ENCODE measurements at regions not wholly inside any gene's neighbourhood (a gene's known extent, or its start where the extent isn't known, plus 50 kb on each side); places are given as distances from the start of the nearest gene placed in this dataset.

DNA sequence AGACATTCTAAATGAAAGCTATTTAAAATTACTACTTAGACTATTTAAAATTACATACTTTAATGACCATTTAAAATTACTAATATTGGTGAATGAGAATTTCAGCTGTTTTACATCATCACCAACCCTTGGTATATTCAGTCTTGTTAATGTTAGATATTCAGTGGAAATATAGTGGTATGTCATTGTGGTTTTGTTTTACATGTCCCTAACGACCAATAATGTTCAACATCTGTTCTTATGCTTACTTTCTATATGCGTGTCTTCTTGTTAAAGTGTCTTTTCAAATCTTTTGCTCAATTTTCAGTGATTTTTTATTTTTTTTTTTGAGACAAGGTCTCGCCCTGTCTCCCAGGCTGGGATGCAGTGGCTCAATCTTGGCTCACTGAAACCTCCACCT, 279.3 kb upstream of the TARS1 start:
- TF ChIP-seq EZH2 (IDR thresholded peaks at IDR 0.05; ENCODE audit: low read length, unreplicated experiment), result no peak
- TF ChIP-seq, protein P1, sequence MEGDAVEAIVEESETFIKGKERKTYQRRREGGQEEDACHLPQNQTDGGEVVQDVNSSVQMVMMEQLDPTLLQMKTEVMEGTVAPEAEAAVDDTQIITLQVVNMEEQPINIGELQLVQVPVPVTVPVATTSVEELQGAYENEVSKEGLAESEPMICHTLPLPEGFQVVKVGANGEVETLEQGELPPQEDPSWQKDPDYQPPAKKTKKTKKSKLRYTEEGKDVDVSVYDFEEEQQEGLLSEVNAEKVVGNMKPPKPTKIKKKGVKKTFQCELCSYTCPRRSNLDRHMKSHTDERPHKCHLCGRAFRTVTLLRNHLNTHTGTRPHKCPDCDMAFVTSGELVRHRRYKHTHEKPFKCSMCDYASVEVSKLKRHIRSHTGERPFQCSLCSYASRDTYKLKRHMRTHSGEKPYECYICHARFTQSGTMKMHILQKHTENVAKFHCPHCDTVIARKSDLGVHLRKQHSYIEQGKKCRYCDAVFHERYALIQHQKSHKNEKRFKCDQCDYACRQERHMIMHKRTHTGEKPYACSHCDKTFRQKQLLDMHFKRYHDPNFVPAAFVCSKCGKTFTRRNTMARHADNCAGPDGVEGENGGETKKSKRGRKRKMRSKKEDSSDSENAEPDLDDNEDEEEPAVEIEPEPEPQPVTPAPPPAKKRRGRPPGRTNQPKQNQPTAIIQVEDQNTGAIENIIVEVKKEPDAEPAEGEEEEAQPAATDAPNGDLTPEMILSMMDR (conservative IDR thresholded peaks at IDR 0.05; ENCODE audit: low read depth, low read length), result no peak
- no peak for TF ChIP-seq EZH2phosphoT487 (IDR thresholded peaks at IDR 0.05; ENCODE audit: borderline replicate concordance, low read length)
- ChIA-PET CTCF (no interaction called here), POLR2A (ENCODE audit: unreplicated experiment) (no interaction called here)
- H3K36me3 ChIP-seq (ENCODE audit: low read depth, low read length), result no peaks in the 10 kb centered on the region
- peaks cover 4% of the 10 kb centered on the region; the same call in 1 of the 2 replicates for H3K9me3 ChIP-seq (ENCODE audit: low read length)
- H3K9ac ChIP-seq (ENCODE audit: low read length), result no peak overlapping the region
- H3K4me2 ChIP-seq (ENCODE audit: low read length), result no peak overlapping the region
- H3K27me3 ChIP-seq (ENCODE audit: low read length), result no peaks in the 10 kb centered on the region
- BruUV-seq (replicated peaks), result no TSS peak
- intact Hi-C loops (cut with micrococcal nuclease), result no loop called here
- no peak for ATAC-seq
- no peaks in the 10 kb centered on the region for H3K9me2 ChIP-seq (replicated peaks; ENCODE audit: low read length)
- no peak overlapping the region for H3K27ac ChIP-seq (ENCODE audit: low read length)
- no peaks in the 10 kb centered on the region for H3F3A ChIP-seq (ENCODE audit: low read length, unreplicated experiment)
- no peaks in the 10 kb centered on the region for H4K20me1 ChIP-seq (ENCODE audit: low read length)
- H3K4me3 ChIP-seq (ENCODE audit: low read length), result no peak overlapping the region
- no peaks in the 10 kb centered on the region for H3K4me1 ChIP-seq (ENCODE audit: insufficient read depth, low read length)
- DNase-seq, result no peak
- H3K79me2 ChIP-seq (ENCODE audit: low read length), result no peaks in the 10 kb centered on the region
- no peak overlapping the region for H2AFZ ChIP-seq (ENCODE audit: low read length)

DNA sequence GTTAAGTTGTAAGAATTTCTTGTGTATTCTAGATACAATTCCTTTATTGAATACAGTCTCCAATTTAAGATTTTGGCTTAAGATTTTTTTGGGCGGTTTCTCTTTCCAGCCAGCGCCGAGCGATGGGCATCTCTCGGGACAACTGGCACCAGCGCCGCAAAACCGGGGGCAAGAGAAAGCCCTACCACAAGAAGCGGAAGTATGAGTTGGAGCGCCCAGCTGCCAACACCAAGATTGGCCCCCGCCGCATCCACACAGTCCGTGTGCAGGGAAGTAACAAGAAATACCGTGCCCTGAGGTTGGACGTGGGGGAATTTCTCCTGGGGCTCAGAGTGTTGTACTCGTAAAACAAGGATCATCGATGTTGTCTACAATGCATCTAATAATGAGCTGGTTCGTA, 278.7 kb upstream of the TARS1 start:
- Histone ChIP-seq H3K27ac (ENCODE audit: low read length) (no peak overlapping the region), H3F3A (ENCODE audit: low read length, unreplicated experiment) (no peaks in the 10 kb centered on the region), H4K20me1 (ENCODE audit: low read length) (no peaks in the 10 kb centered on the region), H3K9me2 (replicated peaks; ENCODE audit: low read length) (no peaks in the 10 kb centered on the region), H2AFZ (ENCODE audit: low read length) (no peak overlapping the region), H3K9me3 (ENCODE audit: low read length) (peaks cover 4% of the 10 kb centered on the region; the same call in 1 of the 2 replicates), H3K27me3 (ENCODE audit: low read length) (no peaks in the 10 kb centered on the region), H3K36me3 (ENCODE audit: low read depth, low read length) (no peaks in the 10 kb centered on the region), H3K4me1 (ENCODE audit: insufficient read depth, low read length) (no peaks in the 10 kb centered on the region), H3K4me3 (ENCODE audit: low read length) (no peak overlapping the region), H3K9ac (ENCODE audit: low read length) (no peak overlapping the region), H3K79me2 (ENCODE audit: low read length) (no peaks in the 10 kb centered on the region), H3K4me2 (ENCODE audit: low read length) (no peak overlapping the region)
- intact Hi-C loops (cut with micrococcal nuclease), result no loop called here
- TF ChIP-seq EZH2phosphoT487 (IDR thresholded peaks at IDR 0.05; ENCODE audit: borderline replicate concordance, low read length) (no peak), EZH2 (IDR thresholded peaks at IDR 0.05; ENCODE audit: low read length, unreplicated experiment) (no peak)
- TF ChIP-seq, protein P1 (conservative IDR thresholded peaks at IDR 0.05; ENCODE audit: low read depth, low read length), result no peak
- ATAC-seq, result no peak
- ChIA-PET CTCF (no interaction called here), POLR2A (ENCODE audit: unreplicated experiment) (no interaction called here)
- no TSS peak for BruUV-seq (replicated peaks)
- no peak for DNase-seq

DNA sequence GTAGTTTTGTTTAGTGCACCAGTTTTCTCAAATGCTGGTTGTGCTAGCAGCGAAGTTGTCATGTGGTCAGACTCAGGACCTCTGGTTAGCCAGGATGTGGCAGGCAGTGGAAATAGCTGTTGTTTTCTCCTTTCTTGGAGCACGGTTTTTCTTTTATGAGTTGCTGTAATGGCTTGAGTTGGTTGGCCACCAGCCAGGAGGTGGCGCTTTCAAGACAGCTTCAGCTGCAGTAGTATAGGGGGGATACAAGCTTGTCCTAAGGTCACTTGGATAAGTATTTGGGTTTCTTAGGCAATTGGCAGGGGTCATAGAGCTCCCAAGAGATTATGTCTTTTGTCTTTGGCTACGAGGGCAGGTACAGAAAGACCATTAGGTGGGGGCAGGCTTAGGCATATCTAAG, 274.2 kb upstream of the TARS1 start:
- intact Hi-C loops (cut with micrococcal nuclease), result no loop called here
- ATAC-seq (no peak), DNase-seq (no peak)
- Histone ChIP-seq H3K9me3 (ENCODE audit: low read length) (peaks cover 23% of the 10 kb centered on the region), H3F3A (ENCODE audit: low read length, unreplicated experiment) (no peaks in the 10 kb centered on the region), H3K79me2 (ENCODE audit: low read length) (no peaks in the 10 kb centered on the region), H3K9ac (ENCODE audit: low read length) (no peak overlapping the region), H3K27ac (ENCODE audit: low read length) (no peak overlapping the region), H3K36me3 (ENCODE audit: low read depth, low read length) (peaks cover 13% of the 10 kb centered on the region; the same call in 1 of the 2 replicates), H3K4me2 (ENCODE audit: low read length) (no peak overlapping the region), H3K4me3 (ENCODE audit: low read length) (no peak overlapping the region), H3K4me1 (ENCODE audit: insufficient read depth, low read length) (no peaks in the 10 kb centered on the region), H4K20me1 (ENCODE audit: low read length) (no peaks in the 10 kb centered on the region), H3K9me2 (replicated peaks; ENCODE audit: low read length) (no peaks in the 10 kb centered on the region), H2AFZ (ENCODE audit: low read length) (no peak overlapping the region), H3K27me3 (ENCODE audit: low read length) (no peaks in the 10 kb centered on the region)
- BruUV-seq (replicated peaks), result no TSS peak
- TF ChIP-seq, protein P1 (conservative IDR thresholded peaks at IDR 0.05; ENCODE audit: low read depth, low read length), result no peak
- TF ChIP-seq EZH2 (IDR thresholded peaks at IDR 0.05; ENCODE audit: low read length, unreplicated experiment) (no peak), EZH2phosphoT487 (IDR thresholded peaks at IDR 0.05; ENCODE audit: borderline replicate concordance, low read length) (no peak)
- CTCF ChIA-PET, result no interaction called here
- POLR2A ChIA-PET (ENCODE audit: unreplicated experiment), result interaction anchor here (0.6 kb wide), 1 partner anchor 196 kb away, joined by 4 read pairs; no protein-coding TSS in a partner anchor

Data from PC-3 (cell line).